Endodermal cell (in vitro differentiated cells): ENCODE measurements at regions not wholly inside any gene's neighbourhood (a gene's known extent, or its start where the extent isn't known, plus 50 kb on each side); places are given as distances from the start of the nearest gene placed in this dataset.
A peak's percentile ranks its signal among the peaks of the same experiment; 100 is the strongest.

ENCODE experiments used
- DNase-seq: peaks from one replicate; pipeline ENCODE4 v3.0.0-alpha.2; 2017
- H3K27ac ChIP-seq: 2 replicates; pipeline ENCODE4 v1.5.1; 2013; ENCODE audit warnings: mild to moderate bottlenecking, low read depth, low read length, moderate library complexity
- H3K27me3 ChIP-seq: 2 replicates; pipeline ENCODE4 v1.6.1; 2013; ENCODE audit warnings: mild to moderate bottlenecking, low read length, moderate library complexity; ENCODE audit not compliant: insufficient read depth, control insufficient read depth, poor library complexity, severe bottlenecking
- H3K36me3 ChIP-seq: 2 replicates; pipeline ENCODE4 v1.7.0; 2013; ENCODE audit warnings: mild to moderate bottlenecking, low read length, moderate library complexity; ENCODE audit not compliant: control insufficient read depth, insufficient read depth
- H3K4me1 ChIP-seq: one replicate; pipeline ENCODE4 v1.7.0; 2013; ENCODE audit warnings: low read length; ENCODE audit not compliant: control insufficient read depth, insufficient read depth
- H3K4me3 ChIP-seq: 2 replicates; pipeline ENCODE4 v1.5.1; 2013; ENCODE audit warnings: mild to moderate bottlenecking, low read length, moderate library complexity
- H3K9ac ChIP-seq: 2 replicates; pipeline ENCODE4 v1.6.1; 2013; ENCODE audit warnings: mild to moderate bottlenecking, low read length, moderate library complexity; ENCODE audit not compliant: poor library complexity, severe bottlenecking; ENCODE audit errors: extremely low read depth
- H3K9me3 ChIP-seq: 2 replicates; pipeline ENCODE4 v1.6.1; 2013; ENCODE audit warnings: mild to moderate bottlenecking, low read length, moderate library complexity; ENCODE audit not compliant: control insufficient read depth
- H3K27ac Mint-ChIP-seq: 2 replicates; pipeline ENCODE4 v1.8.0; 2020; ENCODE audit warnings: mixed read lengths
- H3K27me3 Mint-ChIP-seq: 2 replicates; pipeline ENCODE4 v1.8.0; 2021; ENCODE audit warnings: mild to moderate bottlenecking, mixed read lengths; ENCODE audit not compliant: insufficient read depth
- H3K36me3 Mint-ChIP-seq: 2 replicates; pipeline ENCODE4 v1.8.0; 2020; ENCODE audit warnings: low read depth, mixed read lengths
- H3K4me1 Mint-ChIP-seq: 2 replicates; pipeline ENCODE4 v1.8.0; 2020; ENCODE audit warnings: mixed read lengths
- H3K4me3 Mint-ChIP-seq: 2 replicates; pipeline ENCODE4 v1.8.0; 2020; ENCODE audit warnings: mild to moderate bottlenecking, moderate library complexity, mixed read lengths
- H3K9me3 Mint-ChIP-seq: 2 replicates; pipeline ENCODE4 v1.8.0; 2020; ENCODE audit warnings: mild to moderate bottlenecking, mixed read lengths
- WGBS, 2 experiments: methylation state at CpG; one replicate each; pipeline versions ENCODE4 v1.1.5 to v1.1.7; 2013; ENCODE audit warnings: missing lambda C conversion rate in 2 of 2, mixed read lengths in 1 of 2; ENCODE audit not compliant: insufficient coverage in 1 of 2, insufficient read length in 1 of 2; 5-methylcytosine and 5-hydroxymethylcytosine counted together
- TF ChIP-seq, protein P1 (sequence below): fragments of 200-600 bp; sonication (generic); conservative IDR thresholded peaks from 2 replicates; pipeline ENCODE4 v1.5.0; 2021; ENCODE audit warnings: antibody characterized with exemption, mild to moderate bottlenecking

DNA sequence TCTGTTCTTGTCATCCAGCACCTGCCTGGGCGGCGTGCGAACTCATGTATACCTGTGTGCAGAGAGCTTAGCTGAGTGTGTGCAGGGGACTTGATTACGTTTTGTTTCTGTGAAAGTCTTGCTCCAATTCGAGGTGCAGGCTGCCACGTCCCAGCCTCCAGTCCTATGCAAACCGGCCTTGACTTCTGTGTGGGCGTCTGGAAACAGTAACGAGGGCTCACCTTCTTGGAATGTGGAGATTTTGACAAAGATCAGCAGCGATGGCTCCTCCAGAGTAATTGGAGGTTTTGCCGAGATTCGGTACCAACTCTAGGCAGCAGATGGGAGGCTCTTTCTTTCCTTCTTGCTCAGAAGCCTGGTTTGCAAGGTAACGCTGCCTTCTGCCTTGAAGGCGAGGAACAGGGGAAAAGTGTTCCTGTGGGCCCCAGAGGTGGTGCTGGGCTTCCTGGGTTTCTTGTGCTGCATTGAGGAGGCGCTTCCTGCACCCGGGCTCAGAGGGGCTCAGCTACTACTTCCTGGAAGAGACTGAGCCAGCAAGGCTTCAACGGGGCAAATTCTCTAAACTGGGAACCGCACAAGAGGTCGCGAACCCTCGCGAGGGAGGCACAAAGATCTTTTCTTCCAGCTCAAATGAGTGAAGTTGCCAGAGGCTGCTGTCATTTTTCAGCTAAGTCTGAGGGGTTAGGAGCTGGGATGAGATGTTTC, 249.0 kb downstream of the AACS start:
- Histone ChIP-seq H3K9ac (no peak overlapping the region), H3K27ac (peak overlapping the region; percentile 87), H3K4me1 (no peaks in the 10 kb centered on the region), H3K27me3 (no peaks in the 10 kb centered on the region), H3K4me3 (no peak overlapping the region), H3K9me3 (no peaks in the 10 kb centered on the region), H3K36me3 (no peaks in the 10 kb centered on the region)
- DNase-seq, result peak; percentile 71
- Mint-ChIP-seq H3K4me1 (peaks cover 9% of the 10 kb centered on the region), H3K4me3 (no peak overlapping the region), H3K9me3 (no peaks in the 10 kb centered on the region), H3K36me3 (no peaks in the 10 kb centered on the region), H3K27me3 (peaks cover 2% of the 10 kb centered on the region), H3K27ac (no peak overlapping the region)
- WGBS, 2 experiments, result 49 to 54% methylated on average over 8 to 22 of the region's 22 CpGs
- TF ChIP-seq, protein P1, sequence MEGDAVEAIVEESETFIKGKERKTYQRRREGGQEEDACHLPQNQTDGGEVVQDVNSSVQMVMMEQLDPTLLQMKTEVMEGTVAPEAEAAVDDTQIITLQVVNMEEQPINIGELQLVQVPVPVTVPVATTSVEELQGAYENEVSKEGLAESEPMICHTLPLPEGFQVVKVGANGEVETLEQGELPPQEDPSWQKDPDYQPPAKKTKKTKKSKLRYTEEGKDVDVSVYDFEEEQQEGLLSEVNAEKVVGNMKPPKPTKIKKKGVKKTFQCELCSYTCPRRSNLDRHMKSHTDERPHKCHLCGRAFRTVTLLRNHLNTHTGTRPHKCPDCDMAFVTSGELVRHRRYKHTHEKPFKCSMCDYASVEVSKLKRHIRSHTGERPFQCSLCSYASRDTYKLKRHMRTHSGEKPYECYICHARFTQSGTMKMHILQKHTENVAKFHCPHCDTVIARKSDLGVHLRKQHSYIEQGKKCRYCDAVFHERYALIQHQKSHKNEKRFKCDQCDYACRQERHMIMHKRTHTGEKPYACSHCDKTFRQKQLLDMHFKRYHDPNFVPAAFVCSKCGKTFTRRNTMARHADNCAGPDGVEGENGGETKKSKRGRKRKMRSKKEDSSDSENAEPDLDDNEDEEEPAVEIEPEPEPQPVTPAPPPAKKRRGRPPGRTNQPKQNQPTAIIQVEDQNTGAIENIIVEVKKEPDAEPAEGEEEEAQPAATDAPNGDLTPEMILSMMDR, result no peak

DNA sequence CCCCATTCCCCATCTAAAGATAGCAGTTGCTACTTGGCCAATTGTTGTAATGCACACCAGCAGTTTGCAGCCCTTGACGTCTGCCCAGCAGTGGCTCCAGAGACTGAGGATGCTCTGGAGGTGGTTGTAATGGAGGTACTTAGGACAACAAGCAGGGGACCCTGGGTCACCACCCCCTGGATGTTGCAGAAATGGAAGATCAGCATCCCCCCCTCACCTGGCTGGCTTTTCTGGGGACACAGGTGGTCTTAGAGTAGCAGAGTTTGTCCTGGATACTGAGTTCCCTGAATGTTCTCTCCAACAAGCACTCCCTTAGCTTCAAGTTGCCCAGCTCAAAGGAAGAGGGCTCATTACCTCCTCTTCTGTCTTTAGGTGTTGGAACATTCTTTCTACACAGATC, 250.5 kb downstream of the AACS start:
- no peak overlapping the region for H3K4me3 ChIP-seq
- no peak overlapping the region for H3K27ac ChIP-seq
- no peak overlapping the region for H3K4me3 Mint-ChIP-seq
- no peaks in the 10 kb centered on the region for H3K9me3 Mint-ChIP-seq
- H3K4me1 ChIP-seq, result no peaks in the 10 kb centered on the region
- WGBS, 2 experiments, result 91% methylated on average over 1 of the region's 1 CpG; no CpG with 5 or more reads in 1 of the 2 experiments
- H3K4me1 Mint-ChIP-seq, result peaks cover 9% of the 10 kb centered on the region
- no peaks in the 10 kb centered on the region for H3K27me3 ChIP-seq
- H3K36me3 Mint-ChIP-seq, result no peaks in the 10 kb centered on the region
- TF ChIP-seq, protein P1, result no peak
- H3K9me3 ChIP-seq, result no peaks in the 10 kb centered on the region
- H3K27ac Mint-ChIP-seq, result no peak overlapping the region
- no peak for DNase-seq
- peaks cover 2% of the 10 kb centered on the region for H3K27me3 Mint-ChIP-seq
- no peaks in the 10 kb centered on the region for H3K36me3 ChIP-seq
- H3K9ac ChIP-seq, result no peak overlapping the region

DNA sequence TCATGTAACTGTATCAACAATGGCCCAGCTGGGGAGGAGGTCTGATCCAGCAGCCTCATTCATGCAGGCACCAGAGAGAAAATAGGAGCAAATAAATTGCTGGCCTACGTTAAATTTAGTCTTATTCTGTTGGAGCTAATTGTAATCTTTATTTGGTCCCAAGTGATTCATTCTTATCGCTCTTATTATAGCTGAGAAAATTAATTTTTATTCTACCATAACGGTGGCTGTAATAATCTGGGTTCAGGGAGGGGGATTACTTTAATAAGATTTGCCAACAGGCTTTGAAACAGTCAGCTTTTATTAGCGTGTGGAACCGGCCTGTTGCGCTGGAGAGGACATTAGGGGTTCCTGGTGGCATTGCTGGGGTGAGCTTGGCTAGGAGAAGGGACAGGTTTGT, 254.9 kb downstream of the AACS start:
- WGBS, 2 experiments, result 92% methylated on average over 6 of the region's 6 CpGs; no CpG with 5 or more reads in 1 of the 2 experiments
- no peaks in the 10 kb centered on the region for H3K9me3 ChIP-seq
- H3K9me3 Mint-ChIP-seq, result peaks cover 5% of the 10 kb centered on the region

More for the DNA sequence above, 254.9 kb downstream of the AACS start:
- TF ChIP-seq, protein P1, result no peak
- Histone ChIP-seq H3K4me3 (no peak overlapping the region), H3K27ac (no peak overlapping the region), H3K9ac (no peak overlapping the region), H3K4me1 (no peaks in the 10 kb centered on the region), H3K27me3 (no peaks in the 10 kb centered on the region), H3K36me3 (no peaks in the 10 kb centered on the region)
- DNase-seq, result no peak
- Mint-ChIP-seq H3K4me1 (peaks cover 10% of the 10 kb centered on the region), H3K36me3 (no peaks in the 10 kb centered on the region), H3K4me3 (no peak overlapping the region), H3K27ac (no peak overlapping the region), H3K27me3 (no peaks in the 10 kb centered on the region)
